Right lobe of liver (tissue), 4 donors: ENCODE measurements at regions not wholly inside any gene's neighbourhood (a gene's known extent, or its start where the extent isn't known, plus 50 kb on each side); places are given as distances from the start of the nearest gene placed in this dataset.

Source experiments
- CTCF ChIP-seq, 4 donors: fragments of 200-600 bp in 3 of 4; fragments of 450-650 bp in 1 of 4; IDR thresholded peaks; one replicate each; pipeline versions ENCODE4 v1.5.1 to v1.8.0; 2016 to 2022; ENCODE audit warnings: antibody characterized with exemption in 4 of 4, mild to moderate bottlenecking in 2 of 4
- POLR2A ChIP-seq: fragments of 450-650 bp; IDR thresholded peaks from one replicate; pipeline ENCODE4 v1.6.1; 2017; ENCODE audit warnings: antibody characterized with exemption, mild to moderate bottlenecking
- donor health status: DM: no; HTN: no; CAD: no.
- donor health status: DM: no; HTN: no; CAD: no.
- donor health status: DM: no; HTN: yes; CAD: no.

DNA sequence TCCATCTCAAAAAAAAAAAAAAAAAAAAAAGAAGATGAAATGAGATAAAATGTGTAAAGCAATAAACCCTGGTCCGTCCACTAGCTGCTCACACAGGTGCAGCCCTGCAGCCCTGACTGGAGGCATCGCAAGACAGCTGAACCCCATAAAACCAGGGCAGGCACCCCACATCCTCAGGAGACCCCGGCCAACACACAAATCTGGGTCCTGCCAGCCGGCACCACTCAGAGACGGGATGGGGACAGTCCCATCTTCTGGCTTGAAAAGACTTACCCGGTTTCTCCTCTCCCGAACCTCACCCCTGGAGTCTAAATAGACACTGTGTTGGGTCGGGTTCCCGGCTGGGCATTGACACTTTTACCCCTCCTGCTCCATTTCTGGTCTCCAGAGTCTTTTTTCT is 52.7 kb upstream of the TNRC6C start:
- no peak for TF ChIP-seq CTCF (IDR thresholded peaks at IDR 0.05)
- TF ChIP-seq POLR2A = no peak
